Calu3 (cell line): ENCODE measurements at regions not wholly inside any gene's neighbourhood (a gene's known extent, or its start where the extent isn't known, plus 50 kb on each side); places are given as distances from the start of the nearest gene placed in this dataset.
A peak's percentile ranks its signal among the peaks of the same experiment; 100 is the strongest.

Experiments
- BruUV-seq: library from RNA; stranded (reverse); fragments of 400-500 nt; replicated peaks from 2 replicates; lab custom pipeline; 2021; lab: Mats Ljungman, UMichigan
- CTCF ChIA-PET: fragments of 300-600 bp; sonication (Branson Sonifier 250); formaldehyde crosslinking; loops from one replicate; lab custom pipeline; 2022; ENCODE audit warnings: antibody characterized with exemption; lab: Charles Lee
- DNase-seq: peaks from one replicate; pipeline ENCODE4 v3.0.0; 2022
- H3K27ac Mint-ChIP-seq: one replicate; pipeline ENCODE4 v1.8.0; 2022; ENCODE audit warnings: mixed read lengths; ENCODE audit not compliant: unreplicated experiment
- H3K27me3 Mint-ChIP-seq: one replicate; pipeline ENCODE4 v1.8.0; 2022; ENCODE audit warnings: mixed read lengths; ENCODE audit not compliant: unreplicated experiment
- H3K36me3 Mint-ChIP-seq: one replicate; pipeline ENCODE4 v1.8.0; 2022; ENCODE audit warnings: mild to moderate bottlenecking, moderate library complexity, mixed read lengths; ENCODE audit not compliant: insufficient read depth, unreplicated experiment
- H3K4me1 Mint-ChIP-seq: one replicate; pipeline ENCODE4 v1.8.0; 2022; ENCODE audit warnings: mild to moderate bottlenecking, low read depth, mixed read lengths; ENCODE audit not compliant: unreplicated experiment
- H3K4me3 Mint-ChIP-seq: one replicate; pipeline ENCODE4 v1.8.0; 2022; ENCODE audit warnings: mild to moderate bottlenecking, low read depth, moderate library complexity, mixed read lengths; ENCODE audit not compliant: unreplicated experiment
- H3K9me3 Mint-ChIP-seq: one replicate; pipeline ENCODE4 v1.8.0; 2022; ENCODE audit warnings: low read depth, mixed read lengths; ENCODE audit not compliant: unreplicated experiment
- intact Hi-C: fragments of 100-400 bp; cut with micrococcal nuclease; formaldehyde crosslinking; loops from one replicate; pipeline ENCODE4 v1.10.0; 2022; ENCODE audit not compliant: unreplicated experiment
- TF ChIP-seq, protein P1 (sequence below): fragments of 200-600 bp; IDR thresholded peaks from one replicate; pipeline ENCODE4 v1.8.0; 2022; ENCODE audit warnings: antibody characterized with exemption; ENCODE audit not compliant: unreplicated experiment

DNA sequence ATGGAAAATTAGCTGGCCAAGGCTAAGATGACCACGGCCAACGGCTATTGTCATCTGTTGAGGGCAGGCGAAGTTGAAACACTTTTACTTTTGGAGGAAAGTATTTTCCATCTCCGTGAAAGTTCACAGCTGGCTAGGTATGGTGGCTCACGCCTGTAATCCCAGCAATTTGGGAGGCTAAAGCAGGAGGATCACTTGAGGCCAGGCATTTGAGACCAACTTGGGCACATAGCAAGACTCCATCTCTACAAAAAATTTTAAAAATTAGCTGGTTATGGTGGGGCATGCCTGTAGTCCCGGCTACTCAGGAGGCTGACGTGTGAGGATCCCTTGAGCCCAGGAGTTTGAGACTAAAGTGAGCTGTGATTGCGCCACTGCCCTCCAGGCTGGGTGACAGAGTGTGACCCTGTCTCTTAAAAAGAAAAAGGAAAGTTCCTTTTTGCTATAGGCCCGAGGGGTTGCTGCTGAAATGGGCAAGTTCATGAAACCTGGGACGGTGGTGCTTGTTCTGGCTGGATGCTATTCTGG is 85.5 kb upstream of the MKLN1 start:
- CTCF ChIA-PET: no interaction called here
- no peaks in the 10 kb centered on the region for H3K27me3 Mint-ChIP-seq
- H3K27ac Mint-ChIP-seq: no peak overlapping the region
- H3K9me3 Mint-ChIP-seq: no peaks in the 10 kb centered on the region
- BruUV-seq: no TSS peak
- TF ChIP-seq, protein P1, sequence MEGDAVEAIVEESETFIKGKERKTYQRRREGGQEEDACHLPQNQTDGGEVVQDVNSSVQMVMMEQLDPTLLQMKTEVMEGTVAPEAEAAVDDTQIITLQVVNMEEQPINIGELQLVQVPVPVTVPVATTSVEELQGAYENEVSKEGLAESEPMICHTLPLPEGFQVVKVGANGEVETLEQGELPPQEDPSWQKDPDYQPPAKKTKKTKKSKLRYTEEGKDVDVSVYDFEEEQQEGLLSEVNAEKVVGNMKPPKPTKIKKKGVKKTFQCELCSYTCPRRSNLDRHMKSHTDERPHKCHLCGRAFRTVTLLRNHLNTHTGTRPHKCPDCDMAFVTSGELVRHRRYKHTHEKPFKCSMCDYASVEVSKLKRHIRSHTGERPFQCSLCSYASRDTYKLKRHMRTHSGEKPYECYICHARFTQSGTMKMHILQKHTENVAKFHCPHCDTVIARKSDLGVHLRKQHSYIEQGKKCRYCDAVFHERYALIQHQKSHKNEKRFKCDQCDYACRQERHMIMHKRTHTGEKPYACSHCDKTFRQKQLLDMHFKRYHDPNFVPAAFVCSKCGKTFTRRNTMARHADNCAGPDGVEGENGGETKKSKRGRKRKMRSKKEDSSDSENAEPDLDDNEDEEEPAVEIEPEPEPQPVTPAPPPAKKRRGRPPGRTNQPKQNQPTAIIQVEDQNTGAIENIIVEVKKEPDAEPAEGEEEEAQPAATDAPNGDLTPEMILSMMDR: no peak
- no peak for DNase-seq
- peaks cover 5% of the 10 kb centered on the region for H3K36me3 Mint-ChIP-seq
- peaks cover 27% of the 10 kb centered on the region for H3K4me1 Mint-ChIP-seq
- no peak overlapping the region for H3K4me3 Mint-ChIP-seq
- intact Hi-C loops: no loop called here

DNA sequence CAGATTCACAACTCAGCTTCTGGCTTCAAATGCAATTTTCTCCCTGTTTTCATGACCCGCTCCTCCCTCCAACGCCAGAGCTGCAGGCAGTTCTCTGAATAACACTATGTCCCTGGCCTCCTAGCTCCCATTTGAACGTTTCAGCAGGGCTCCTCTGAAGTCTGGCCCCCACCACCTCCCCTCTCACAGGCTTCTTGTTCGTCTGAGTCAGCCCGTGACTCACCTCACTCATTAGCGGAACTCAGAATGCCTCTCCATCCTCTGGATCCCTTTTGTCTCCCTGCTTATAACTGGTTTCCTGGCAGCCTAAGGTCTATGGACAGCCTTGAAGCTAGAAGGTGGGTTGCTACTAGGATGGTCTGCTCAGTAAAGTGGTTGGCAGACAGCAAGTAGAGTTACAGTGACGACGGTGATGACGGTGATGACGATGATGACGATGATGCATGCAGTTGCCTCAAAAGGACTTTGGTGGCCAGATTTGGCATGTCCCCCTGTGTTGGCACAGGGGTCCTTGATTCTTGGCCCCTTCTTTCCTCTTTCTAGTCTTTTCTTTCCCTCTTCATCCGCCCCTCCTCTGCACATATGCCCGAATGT is 83.3 kb upstream of the MKLN1 start:
- TF ChIP-seq, protein P1: no peak
- DNase-seq: peak; percentile 44
- CTCF ChIA-PET: interaction anchor here (0.6 kb wide), 1 partner anchor 84 kb away, joined by 4 read pairs; no protein-coding TSS in a partner anchor

DNA sequence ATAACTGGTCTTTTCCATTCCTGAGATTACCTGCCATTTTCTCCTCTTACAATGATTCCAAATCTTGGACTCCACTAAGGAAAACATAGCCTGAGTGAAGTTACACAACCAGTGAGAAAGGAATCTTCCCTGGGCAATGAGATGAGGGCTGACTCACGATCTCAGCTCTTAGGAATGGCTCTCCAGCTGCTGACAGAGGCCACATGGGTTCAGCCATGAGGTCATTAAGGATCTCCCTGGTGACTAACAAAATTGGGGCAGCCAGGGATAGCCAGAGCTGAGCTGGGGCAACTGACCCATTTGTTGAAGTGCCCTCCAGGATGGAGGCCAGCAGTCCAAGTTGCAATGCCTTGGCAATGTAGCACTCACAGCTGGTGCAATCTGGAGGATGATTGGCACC is 78.7 kb upstream of the MKLN1 start:
- H3K27me3 Mint-ChIP-seq: peaks cover 14% of the 10 kb centered on the region
- H3K9me3 Mint-ChIP-seq: peaks cover 6% of the 10 kb centered on the region
- no peak overlapping the region for H3K4me3 Mint-ChIP-seq
- intact Hi-C loops: no loop called here
- H3K4me1 Mint-ChIP-seq: peaks cover 9% of the 10 kb centered on the region
- DNase-seq: peak; percentile 22
- H3K36me3 Mint-ChIP-seq: no peaks in the 10 kb centered on the region
- no TSS peak for BruUV-seq
- H3K27ac Mint-ChIP-seq: no peak overlapping the region
- TF ChIP-seq, protein P1: no peak
- CTCF ChIA-PET: no interaction called here

More for the DNA sequence above, 83.3 kb upstream of the MKLN1 start:
- H3K9me3 Mint-ChIP-seq: no peaks in the 10 kb centered on the region
- H3K27me3 Mint-ChIP-seq: peaks cover 1% of the 10 kb centered on the region
- BruUV-seq: no TSS peak
- no peaks in the 10 kb centered on the region for H3K36me3 Mint-ChIP-seq
- H3K4me3 Mint-ChIP-seq: no peak overlapping the region
- no peak overlapping the region for H3K27ac Mint-ChIP-seq
- H3K4me1 Mint-ChIP-seq: peaks cover 11% of the 10 kb centered on the region
- intact Hi-C loops: no loop called here

DNA sequence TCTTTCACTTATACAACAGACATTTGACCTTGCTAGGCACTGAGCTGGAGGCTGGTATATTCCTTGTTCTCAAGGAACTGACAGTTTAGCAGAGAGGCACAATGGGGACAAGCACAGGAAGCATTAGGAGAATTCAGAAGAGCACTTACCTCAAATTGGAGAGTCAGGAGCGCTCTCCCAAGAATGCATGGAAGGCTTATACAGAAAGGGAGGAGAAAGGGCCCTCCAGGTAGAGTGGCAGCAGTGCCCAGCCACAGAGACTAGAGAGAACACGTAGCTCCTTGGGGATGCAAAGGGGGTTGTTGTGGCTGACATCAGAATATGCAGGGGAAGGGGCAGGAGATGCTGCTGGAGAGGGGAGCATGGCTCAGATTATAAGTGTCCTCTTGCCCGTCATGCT is 78.2 kb upstream of the MKLN1 start:
- CTCF ChIA-PET: no interaction called here
- no TSS peak for BruUV-seq
- DNase-seq: no peak
- Mint-ChIP-seq H3K36me3 (no peaks in the 10 kb centered on the region), H3K9me3 (peaks cover 11% of the 10 kb centered on the region), H3K4me1 (peaks cover 4% of the 10 kb centered on the region), H3K27ac (no peak overlapping the region), H3K27me3 (peaks cover 14% of the 10 kb centered on the region), H3K4me3 (no peak overlapping the region)
- TF ChIP-seq, protein P1: no peak
- intact Hi-C loops: no loop called here
